ENCODE measurements at regions not wholly inside any gene's neighbourhood (a gene's known extent, or its start where the extent isn't known, plus 50 kb on each side); places are given as distances from the start of the nearest gene placed in this dataset.

DNA sequence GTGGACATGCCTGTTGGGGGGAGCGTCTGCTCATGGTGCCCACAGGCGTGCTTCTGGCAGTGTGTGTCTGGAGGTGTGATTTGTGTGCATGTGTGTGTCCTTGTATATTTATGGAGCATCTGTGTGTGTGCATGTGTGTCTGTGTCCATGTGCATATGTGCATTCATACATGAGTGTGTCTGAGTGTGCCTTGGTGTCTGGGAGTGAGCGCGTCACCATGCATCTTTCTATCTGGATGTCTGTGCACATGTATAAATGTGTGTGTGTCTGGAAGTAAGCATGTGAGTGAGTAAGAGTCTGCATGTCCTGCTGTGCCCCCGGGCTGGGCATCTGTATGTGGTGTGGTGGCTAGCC is 58.1 kb upstream of the PRR23E start:
- TF ChIP-seq, protein P1, sequence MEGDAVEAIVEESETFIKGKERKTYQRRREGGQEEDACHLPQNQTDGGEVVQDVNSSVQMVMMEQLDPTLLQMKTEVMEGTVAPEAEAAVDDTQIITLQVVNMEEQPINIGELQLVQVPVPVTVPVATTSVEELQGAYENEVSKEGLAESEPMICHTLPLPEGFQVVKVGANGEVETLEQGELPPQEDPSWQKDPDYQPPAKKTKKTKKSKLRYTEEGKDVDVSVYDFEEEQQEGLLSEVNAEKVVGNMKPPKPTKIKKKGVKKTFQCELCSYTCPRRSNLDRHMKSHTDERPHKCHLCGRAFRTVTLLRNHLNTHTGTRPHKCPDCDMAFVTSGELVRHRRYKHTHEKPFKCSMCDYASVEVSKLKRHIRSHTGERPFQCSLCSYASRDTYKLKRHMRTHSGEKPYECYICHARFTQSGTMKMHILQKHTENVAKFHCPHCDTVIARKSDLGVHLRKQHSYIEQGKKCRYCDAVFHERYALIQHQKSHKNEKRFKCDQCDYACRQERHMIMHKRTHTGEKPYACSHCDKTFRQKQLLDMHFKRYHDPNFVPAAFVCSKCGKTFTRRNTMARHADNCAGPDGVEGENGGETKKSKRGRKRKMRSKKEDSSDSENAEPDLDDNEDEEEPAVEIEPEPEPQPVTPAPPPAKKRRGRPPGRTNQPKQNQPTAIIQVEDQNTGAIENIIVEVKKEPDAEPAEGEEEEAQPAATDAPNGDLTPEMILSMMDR (conservative IDR thresholded peaks at IDR 0.05; ENCODE audit: low read depth in 2 of 2), result no peak
- TF ChIP-seq EZH2 (IDR thresholded peaks at IDR 0.05; ENCODE audit: low read depth, unreplicated experiment) (no peak), NANOG (IDR thresholded peaks at IDR 0.05; ENCODE audit: borderline replicate concordance) (no peak), ZNF331 (CRISPR knock-in tag; IDR thresholded peaks at IDR 0.05; ENCODE audit: low read depth) (no peak), ZNF114 (CRISPR knock-in tag; IDR thresholded peaks at IDR 0.05) (no peak), EZH2phosphoT487 (IDR thresholded peaks at IDR 0.05; ENCODE audit: unreplicated experiment) (no peak), POLR2AphosphoS5 (IDR thresholded peaks at IDR 0.05; ENCODE audit: low read depth) (no peak)
- TF ChIP-seq, protein P2, sequence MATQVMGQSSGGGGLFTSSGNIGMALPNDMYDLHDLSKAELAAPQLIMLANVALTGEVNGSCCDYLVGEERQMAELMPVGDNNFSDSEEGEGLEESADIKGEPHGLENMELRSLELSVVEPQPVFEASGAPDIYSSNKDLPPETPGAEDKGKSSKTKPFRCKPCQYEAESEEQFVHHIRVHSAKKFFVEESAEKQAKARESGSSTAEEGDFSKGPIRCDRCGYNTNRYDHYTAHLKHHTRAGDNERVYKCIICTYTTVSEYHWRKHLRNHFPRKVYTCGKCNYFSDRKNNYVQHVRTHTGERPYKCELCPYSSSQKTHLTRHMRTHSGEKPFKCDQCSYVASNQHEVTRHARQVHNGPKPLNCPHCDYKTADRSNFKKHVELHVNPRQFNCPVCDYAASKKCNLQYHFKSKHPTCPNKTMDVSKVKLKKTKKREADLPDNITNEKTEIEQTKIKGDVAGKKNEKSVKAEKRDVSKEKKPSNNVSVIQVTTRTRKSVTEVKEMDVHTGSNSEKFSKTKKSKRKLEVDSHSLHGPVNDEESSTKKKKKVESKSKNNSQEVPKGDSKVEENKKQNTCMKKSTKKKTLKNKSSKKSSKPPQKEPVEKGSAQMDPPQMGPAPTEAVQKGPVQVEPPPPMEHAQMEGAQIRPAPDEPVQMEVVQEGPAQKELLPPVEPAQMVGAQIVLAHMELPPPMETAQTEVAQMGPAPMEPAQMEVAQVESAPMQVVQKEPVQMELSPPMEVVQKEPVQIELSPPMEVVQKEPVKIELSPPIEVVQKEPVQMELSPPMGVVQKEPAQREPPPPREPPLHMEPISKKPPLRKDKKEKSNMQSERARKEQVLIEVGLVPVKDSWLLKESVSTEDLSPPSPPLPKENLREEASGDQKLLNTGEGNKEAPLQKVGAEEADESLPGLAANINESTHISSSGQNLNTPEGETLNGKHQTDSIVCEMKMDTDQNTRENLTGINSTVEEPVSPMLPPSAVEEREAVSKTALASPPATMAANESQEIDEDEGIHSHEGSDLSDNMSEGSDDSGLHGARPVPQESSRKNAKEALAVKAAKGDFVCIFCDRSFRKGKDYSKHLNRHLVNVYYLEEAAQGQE (IDR thresholded peaks at IDR 0.05; ENCODE audit: unreplicated experiment), result no peak

Data from GM23338 (cell line).